Retinal pigment epithelial cell (primary cell): ENCODE measurements at regions not wholly inside any gene's neighbourhood (a gene's known extent, or its start where the extent isn't known, plus 50 kb on each side); places are given as distances from the start of the nearest gene placed in this dataset.

Experiments used
- DNase-seq: peaks from one replicate; pipeline ENCODE4 v3.0.0-alpha.2; 2010; ENCODE audit warnings: low read depth
- H3K4me3 ChIP-seq: 2 replicates; pipeline ENCODE4 v1.5.1; 2011; ENCODE audit warnings: mild to moderate bottlenecking, low read length, control low read depth, moderate library complexity
- CTCF ChIP-seq: conservative IDR thresholded peaks from 2 replicates; pipeline ENCODE4 v1.5.1; 2011; ENCODE audit warnings: low read depth, low read length, control low read depth, inconsistent platforms

- no peak for TF ChIP-seq CTCF
- no peak for DNase-seq
- H3K4me3 ChIP-seq, result no peak overlapping the region
Observed at GRCh38 chr5:173746047-173746646, 129.7 kb upstream of the BOD1 start.

- DNase-seq, result no peak
- no peak overlapping the region for H3K4me3 ChIP-seq
- TF ChIP-seq CTCF, result no peak
Observed at GRCh38 chr5:173747876-173748275, 131.4 kb upstream of the BOD1 start.

GRCh38 chr5:173750538-173751265 lies 134.3 kb upstream of the BOD1 start:
- no peak for TF ChIP-seq CTCF
- DNase-seq, result no peak
- H3K4me3 ChIP-seq, result no peak overlapping the region

- DNase-seq, result no peak
- H3K4me3 ChIP-seq, result no peak overlapping the region
- TF ChIP-seq CTCF, result no peak
Observed at GRCh38 chr5:173751266-173751600, 134.8 kb upstream of the BOD1 start.

GRCh38 chr5:173752653-173753052 lies 135.5 kb upstream of the CPEB4 start:
- DNase-seq, result no peak
- H3K4me3 ChIP-seq, result no peak overlapping the region
- no peak for TF ChIP-seq CTCF

- DNase-seq, result no peak
- TF ChIP-seq CTCF, result no peak
- no peak overlapping the region for H3K4me3 ChIP-seq
Observed at GRCh38 chr5:173753307-173754168, 134.6 kb upstream of the CPEB4 start.

- no peak overlapping the region for H3K4me3 ChIP-seq
- no peak for DNase-seq
- TF ChIP-seq CTCF, result no peak
Observed at GRCh38 chr5:173755319-173755718, 132.8 kb upstream of the CPEB4 start.
